ENCODE measurements at regions not wholly inside any gene's neighbourhood (a gene's known extent, or its start where the extent isn't known, plus 50 kb on each side); places are given as distances from the start of the nearest gene placed in this dataset.

- ATAC-seq (no peak), DNase-seq (no peak)
- H3K36me3 ChIP-seq (replicated peaks in 1 of 2; ENCODE audit: insufficient read depth in 1 of 2, low read depth in 2 of 2) = no peaks in the 10 kb centered on the region
- no peaks in the 10 kb centered on the region for H3K9me3 ChIP-seq
- H3K27me3 ChIP-seq = no peaks in the 10 kb centered on the region
- no peak overlapping the region for H3K4me3 ChIP-seq
- intact Hi-C loops (cut with DNase I) = no loop called here
- WGBS, 2 donors = 94 to 95% methylated on average over 1 of the region's 1 CpG
- H3K27ac ChIP-seq = no peak overlapping the region
- TF ChIP-seq POLR2A (IDR thresholded peaks at IDR 0.05) (no peak), CTCF (IDR thresholded peaks at IDR 0.05) (no peak)
- H3K4me1 ChIP-seq = peaks cover 9% of the 10 kb centered on the region
These were observed 72.2 kb upstream of the HMHB1 start for GRCh38 chr5:143739746-143740145.

GRCh38 chr5:143738417-143739401 lies 73.3 kb upstream of the HMHB1 start:
- Histone ChIP-seq H3K4me3 (no peak overlapping the region), H3K36me3 (replicated peaks in 1 of 2; ENCODE audit: insufficient read depth in 1 of 2, low read depth in 2 of 2) (no peaks in the 10 kb centered on the region), H3K27ac (no peak overlapping the region), H3K27me3 (no peaks in the 10 kb centered on the region), H3K4me1 (peaks cover 4% of the 10 kb centered on the region), H3K9me3 (no peaks in the 10 kb centered on the region)
- DNase-seq = no peak
- intact Hi-C loops (cut with DNase I) = no loop called here
- 95 to 97% methylated on average over 2 of the region's 2 CpGs for WGBS, 2 donors
- ATAC-seq = no peak
- TF ChIP-seq CTCF (IDR thresholded peaks at IDR 0.05) (no peak), POLR2A (IDR thresholded peaks at IDR 0.05) (no peak)

GRCh38 chr5:143737062-143737461 lies 74.9 kb upstream of the HMHB1 start:
- no peak overlapping the region for H3K4me3 ChIP-seq
- no peak for DNase-seq
- no peaks in the 10 kb centered on the region for H3K4me1 ChIP-seq
- no peak overlapping the region for H3K27ac ChIP-seq
- no peak for TF ChIP-seq CTCF (IDR thresholded peaks at IDR 0.05)
- no peak for TF ChIP-seq POLR2A (IDR thresholded peaks at IDR 0.05)
- no peaks in the 10 kb centered on the region for H3K27me3 ChIP-seq
- no peaks in the 10 kb centered on the region for H3K9me3 ChIP-seq
- 45 to 60% methylated on average over 3 of the region's 3 CpGs for whole genome bisulfite sequencing, 2 donors
- no peaks in the 10 kb centered on the region for H3K36me3 ChIP-seq (replicated peaks in 1 of 2; ENCODE audit: insufficient read depth in 1 of 2, low read depth in 2 of 2)
- ATAC-seq = no peak
- intact Hi-C loops (cut with DNase I) = no loop called here

GRCh38 chr5:143734456-143734780 lies 77.5 kb upstream of the HMHB1 start:
- WGBS, 2 donors = 73 to 82% methylated on average over 3 of the region's 3 CpGs
- intact Hi-C loops (cut with DNase I) = no loop called here

More at GRCh38 chr5:143734456-143734780, 77.5 kb upstream of the HMHB1 start:
- Histone ChIP-seq H3K4me1 (no peaks in the 10 kb centered on the region), H3K27ac (no peak overlapping the region), H3K36me3 (replicated peaks in 1 of 2; ENCODE audit: insufficient read depth in 1 of 2, low read depth in 2 of 2) (no peaks in the 10 kb centered on the region), H3K9me3 (no peaks in the 10 kb centered on the region), H3K27me3 (no peaks in the 10 kb centered on the region), H3K4me3 (no peak overlapping the region)
- no peak for DNase-seq
- ATAC-seq = no peak
- TF ChIP-seq POLR2A (IDR thresholded peaks at IDR 0.05) (no peak), CTCF (IDR thresholded peaks at IDR 0.05) (no peak)

All from body of pancreas (tissue), 4 donors.